ENCODE measurements at regions not wholly inside any gene's neighbourhood (a gene's known extent, or its start where the extent isn't known, plus 50 kb on each side); places are given as distances from the start of the nearest gene placed in this dataset.

DNA sequence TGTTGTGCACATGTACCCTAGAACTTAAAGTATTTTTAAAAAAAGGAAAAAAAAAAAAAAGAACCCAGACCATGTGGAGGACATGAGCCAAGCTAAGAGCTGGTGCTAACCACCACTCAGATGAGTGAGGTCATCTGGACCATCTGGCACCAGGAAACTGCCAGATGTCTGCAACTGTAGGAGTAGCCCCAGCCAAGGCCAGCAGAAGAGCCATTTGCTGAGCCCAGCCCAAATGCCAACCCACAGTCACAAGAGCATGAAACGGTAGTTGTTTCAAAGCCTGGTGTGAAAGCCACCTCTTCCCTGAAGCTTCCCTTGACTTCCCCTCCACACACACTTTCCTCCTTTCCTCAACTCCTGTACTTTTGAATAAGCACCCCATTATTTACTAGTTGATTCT lies 69.2 kb upstream of the FCN1 start:
- TF ChIP-seq, protein P1, sequence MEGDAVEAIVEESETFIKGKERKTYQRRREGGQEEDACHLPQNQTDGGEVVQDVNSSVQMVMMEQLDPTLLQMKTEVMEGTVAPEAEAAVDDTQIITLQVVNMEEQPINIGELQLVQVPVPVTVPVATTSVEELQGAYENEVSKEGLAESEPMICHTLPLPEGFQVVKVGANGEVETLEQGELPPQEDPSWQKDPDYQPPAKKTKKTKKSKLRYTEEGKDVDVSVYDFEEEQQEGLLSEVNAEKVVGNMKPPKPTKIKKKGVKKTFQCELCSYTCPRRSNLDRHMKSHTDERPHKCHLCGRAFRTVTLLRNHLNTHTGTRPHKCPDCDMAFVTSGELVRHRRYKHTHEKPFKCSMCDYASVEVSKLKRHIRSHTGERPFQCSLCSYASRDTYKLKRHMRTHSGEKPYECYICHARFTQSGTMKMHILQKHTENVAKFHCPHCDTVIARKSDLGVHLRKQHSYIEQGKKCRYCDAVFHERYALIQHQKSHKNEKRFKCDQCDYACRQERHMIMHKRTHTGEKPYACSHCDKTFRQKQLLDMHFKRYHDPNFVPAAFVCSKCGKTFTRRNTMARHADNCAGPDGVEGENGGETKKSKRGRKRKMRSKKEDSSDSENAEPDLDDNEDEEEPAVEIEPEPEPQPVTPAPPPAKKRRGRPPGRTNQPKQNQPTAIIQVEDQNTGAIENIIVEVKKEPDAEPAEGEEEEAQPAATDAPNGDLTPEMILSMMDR (conservative IDR thresholded peaks at IDR 0.05; ENCODE audit: low read depth, low read length), result no peak
- no peak for TF ChIP-seq EZH2phosphoT487 (IDR thresholded peaks at IDR 0.05; ENCODE audit: borderline replicate concordance, low read length)

Measured in PC-3 (cell line).